IPS-18a (cell line): ENCODE measurements at regions not wholly inside any gene's neighbourhood (a gene's known extent, or its start where the extent isn't known, plus 50 kb on each side); places are given as distances from the start of the nearest gene placed in this dataset.
A peak's percentile ranks its signal among the peaks of the same experiment; 100 is the strongest.
"Not testable (repeated sequence)": the region's sequence is repeated elsewhere in the genome, so short reads cannot be mapped to it uniquely, and the experiment has no call there.

Experiments used
- H3K27ac ChIP-seq: one replicate; pipeline ENCODE4 v1.5.1; 2013; ENCODE audit warnings: low read length
- H3K27me3 ChIP-seq: one replicate; pipeline ENCODE4 v1.6.1; 2013; ENCODE audit warnings: mild to moderate bottlenecking, low read length; ENCODE audit not compliant: control insufficient read depth, insufficient read depth
- H3K36me3 ChIP-seq: one replicate; pipeline ENCODE4 v1.6.1; 2013; ENCODE audit warnings: low read depth, low read length; ENCODE audit not compliant: control insufficient read depth
- H3K4me1 ChIP-seq: one replicate; pipeline ENCODE4 v1.6.1; 2013; ENCODE audit warnings: low read depth, low read length; ENCODE audit not compliant: control insufficient read depth
- H3K4me3 ChIP-seq: one replicate; pipeline ENCODE4 v1.5.1; 2013; ENCODE audit warnings: low read length
- H3K9ac ChIP-seq: one replicate; pipeline ENCODE4 v1.6.1; 2013; ENCODE audit warnings: mild to moderate bottlenecking, low read length, moderate library complexity
- H3K9me3 ChIP-seq: one replicate; pipeline ENCODE4 v1.6.1; 2013; ENCODE audit warnings: low read depth, low read length; ENCODE audit not compliant: control insufficient read depth

GRCh38 chr2:129923265-129924091 lies 56.0 kb upstream of the RAB6C start:
- Histone ChIP-seq H3K9me3 (no peaks in the 10 kb centered on the region), H3K4me1 (no peaks in the 10 kb centered on the region), H3K9ac (no peak overlapping the region), H3K4me3 (peak overlapping the region; percentile 60), H3K27me3 (peaks cover 16% of the 10 kb centered on the region), H3K27ac (no peak overlapping the region), H3K36me3 (no peaks in the 10 kb centered on the region)

GRCh38 chr2:129924115-129924514 lies 55.4 kb upstream of the RAB6C start:
- not testable (repeated sequence) for H3K36me3 ChIP-seq, H3K9me3 ChIP-seq, H3K4me1 ChIP-seq, H3K4me3 ChIP-seq, H3K27ac ChIP-seq, H3K9ac ChIP-seq
- peaks cover 16% of the 10 kb centered on the region for H3K27me3 ChIP-seq

DNA sequence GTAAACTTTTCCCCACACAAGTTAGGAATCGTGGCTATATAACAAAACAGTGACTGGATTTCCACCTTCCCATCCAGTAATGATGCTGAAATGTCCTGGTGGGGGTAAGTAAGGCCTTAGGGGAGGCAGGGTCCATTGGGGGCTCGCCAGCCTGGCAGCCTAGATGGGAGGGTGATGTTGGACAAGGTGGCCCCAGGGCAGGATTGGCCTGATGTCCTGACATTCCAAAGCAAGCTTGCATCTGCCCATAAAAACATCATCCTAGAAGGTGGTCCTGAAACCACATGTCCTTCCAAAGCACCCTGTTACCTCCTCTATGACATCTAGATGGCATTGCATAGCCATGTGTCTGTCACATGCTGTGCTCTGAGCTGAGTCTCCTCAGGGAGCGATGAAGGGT lies 54.1 kb upstream of the RAB6C start:
- Histone ChIP-seq H3K4me3 (no peak overlapping the region), H3K27ac (no peak overlapping the region), H3K9me3 (no peaks in the 10 kb centered on the region), H3K36me3 (no peaks in the 10 kb centered on the region), H3K9ac (no peak overlapping the region), H3K27me3 (peaks cover 16% of the 10 kb centered on the region), H3K4me1 (no peaks in the 10 kb centered on the region)

- no peaks in the 10 kb centered on the region for H3K9me3 ChIP-seq
- no peak overlapping the region for H3K27ac ChIP-seq
- no peak overlapping the region for H3K4me3 ChIP-seq
- no peaks in the 10 kb centered on the region for H3K36me3 ChIP-seq
- H3K4me1 ChIP-seq: no peaks in the 10 kb centered on the region
- no peak overlapping the region for H3K9ac ChIP-seq
- H3K27me3 ChIP-seq: peaks cover 14% of the 10 kb centered on the region
Measured at GRCh38 chr2:129927696-129928095, 51.8 kb upstream of the RAB6C start.

DNA sequence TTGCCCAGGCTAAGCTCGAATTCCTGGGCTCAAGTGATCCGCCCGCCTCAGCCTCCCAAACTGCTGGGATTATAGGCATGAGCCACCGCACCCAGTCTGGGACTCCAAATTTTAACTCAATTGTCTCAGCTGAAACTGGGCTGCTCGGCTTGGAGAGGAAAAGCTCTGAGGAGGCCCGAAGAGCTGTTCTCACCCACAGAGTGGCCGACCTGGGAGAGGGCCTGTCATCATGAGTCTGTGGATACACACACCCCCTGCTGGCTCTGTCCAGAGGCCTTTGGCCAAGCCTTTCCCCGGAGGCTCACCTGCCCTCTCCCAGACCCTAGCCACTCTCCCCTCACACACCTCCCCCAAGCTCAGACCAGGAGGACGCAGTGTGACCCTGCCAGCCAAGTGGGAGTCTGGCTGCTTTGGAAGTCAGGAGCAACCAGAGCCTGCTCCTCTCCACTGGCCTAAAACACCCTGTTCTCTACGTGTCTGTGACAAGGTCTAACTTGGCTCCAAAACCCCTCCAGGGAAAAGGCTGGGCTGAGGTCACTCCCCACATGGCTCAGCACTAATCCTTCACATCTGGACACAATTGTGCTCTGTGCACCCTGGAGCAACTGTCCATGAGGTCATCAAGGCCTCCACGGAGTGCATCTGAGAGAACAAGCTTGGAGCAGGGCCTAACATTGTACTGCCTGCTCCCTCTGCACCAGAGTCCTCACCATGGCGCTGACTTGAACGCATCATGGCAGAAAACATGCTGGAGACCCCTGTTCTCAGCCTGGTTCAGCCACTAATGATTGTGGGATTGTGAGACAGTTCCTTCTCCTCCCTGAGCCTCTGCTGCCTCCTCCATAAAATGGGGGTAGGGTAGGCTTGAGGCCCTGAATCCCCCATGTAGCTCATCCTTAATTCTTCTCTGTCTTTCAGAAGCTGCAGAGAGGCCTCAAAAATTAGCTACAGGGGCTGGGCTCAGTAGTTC lies 49.9 kb upstream of the RAB6C start:
- no peaks in the 10 kb centered on the region for H3K36me3 ChIP-seq
- peaks cover 23% of the 10 kb centered on the region for H3K27me3 ChIP-seq
- no peaks in the 10 kb centered on the region for H3K4me1 ChIP-seq
- H3K9ac ChIP-seq: no peak overlapping the region
- no peaks in the 10 kb centered on the region for H3K9me3 ChIP-seq
- H3K4me3 ChIP-seq: no peak overlapping the region
- no peak overlapping the region for H3K27ac ChIP-seq
